Activated CD4-positive, alpha-beta T cell treated with anti-CD3 and anti-CD28 coated beads, Interleukin-2, amount 50 U/mL, for 16 hours (primary cell): ENCODE measurements at regions not wholly inside any gene's neighbourhood (a gene's known extent, or its start where the extent isn't known, plus 50 kb on each side); places are given as distances from the start of the nearest gene placed in this dataset.
"Not testable (repeated sequence)": the region's sequence is repeated elsewhere in the genome, so short reads cannot be mapped to it uniquely, and the experiment has no call there.

Experiments used
- DNase-seq: peaks from one replicate; pipeline ENCODE4 v3.0.0-alpha.2; 2020

DNA sequence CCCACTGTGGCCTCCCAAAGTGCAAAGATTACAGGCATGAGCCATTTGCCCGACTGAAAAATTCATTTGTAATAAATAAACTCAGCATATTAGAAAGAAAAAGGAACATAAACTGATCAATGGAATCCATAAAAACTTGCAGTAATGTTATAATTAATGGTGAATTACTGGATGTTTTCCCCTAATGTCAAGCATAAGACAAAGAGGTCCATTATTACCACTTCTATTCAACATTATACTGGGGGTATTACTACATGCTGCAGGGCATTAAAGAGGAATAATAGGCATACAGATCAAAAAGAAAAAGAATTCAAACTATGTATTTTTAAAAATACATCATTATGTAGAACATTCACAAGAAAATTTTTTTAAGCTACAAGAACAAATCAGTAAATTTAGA lies 926.8 kb downstream of the LRFN5 start:
- no peak for DNase-seq

DNA sequence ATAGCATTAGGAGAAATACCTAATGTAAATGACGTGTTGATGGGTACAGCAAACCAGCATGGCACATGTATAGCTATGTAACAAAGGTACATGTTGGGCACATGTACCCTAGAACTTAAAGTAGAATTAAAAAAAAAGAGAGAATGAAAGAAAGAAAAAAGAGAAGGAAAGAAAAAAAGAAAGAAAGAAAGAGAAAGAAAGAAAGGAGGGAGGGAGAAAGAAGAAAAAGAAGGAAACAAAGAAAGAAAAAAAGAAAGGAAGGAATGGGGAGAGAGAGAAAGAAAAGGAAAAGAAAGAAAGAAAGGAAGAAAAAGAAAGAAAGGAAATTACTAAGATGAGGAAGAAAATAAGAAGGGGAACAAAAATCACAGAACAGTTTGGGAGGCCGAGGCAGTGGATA lies 925.5 kb downstream of the LRFN5 start:
- DNase-seq = no peak

DNA sequence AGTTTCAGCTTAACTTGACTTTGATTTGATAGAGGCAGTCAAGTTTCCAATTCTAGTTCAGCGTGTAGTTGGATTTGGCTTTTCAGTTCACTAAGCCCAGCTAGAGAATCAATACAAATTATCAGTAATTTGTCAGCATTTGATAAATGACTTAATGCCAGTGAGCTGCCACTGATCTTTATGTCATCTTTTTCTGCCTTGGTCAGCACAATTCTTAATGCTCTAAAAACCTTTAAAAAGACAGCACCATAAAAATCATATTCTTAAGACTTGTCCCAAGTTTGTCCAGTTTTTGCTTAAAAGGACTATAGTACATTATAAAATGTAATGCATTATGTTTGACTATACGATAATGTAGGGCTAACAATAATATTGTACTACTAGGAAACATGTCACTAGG lies 920.5 kb downstream of the LRFN5 start:
- no peak for DNase-seq

DNA sequence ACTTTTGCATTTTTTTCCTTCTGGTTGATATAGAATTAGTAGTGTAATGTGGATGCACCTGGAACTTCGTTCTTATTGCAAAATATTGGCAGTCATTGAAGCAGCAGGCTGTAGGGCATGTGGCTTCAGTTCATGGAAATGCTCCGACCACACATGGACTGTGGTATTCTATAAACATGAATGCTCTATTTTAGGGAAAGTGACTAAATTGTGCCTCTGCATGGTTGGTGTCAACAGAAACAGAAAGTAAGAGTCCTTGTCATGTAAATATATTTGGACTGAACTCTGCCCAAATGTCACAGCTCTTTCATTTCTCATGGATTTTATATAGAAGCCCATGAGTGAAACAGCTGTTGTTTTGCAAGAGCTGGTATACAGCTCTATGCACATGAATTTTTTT lies 917.0 kb downstream of the LRFN5 start:
- no peak for DNase-seq

DNA sequence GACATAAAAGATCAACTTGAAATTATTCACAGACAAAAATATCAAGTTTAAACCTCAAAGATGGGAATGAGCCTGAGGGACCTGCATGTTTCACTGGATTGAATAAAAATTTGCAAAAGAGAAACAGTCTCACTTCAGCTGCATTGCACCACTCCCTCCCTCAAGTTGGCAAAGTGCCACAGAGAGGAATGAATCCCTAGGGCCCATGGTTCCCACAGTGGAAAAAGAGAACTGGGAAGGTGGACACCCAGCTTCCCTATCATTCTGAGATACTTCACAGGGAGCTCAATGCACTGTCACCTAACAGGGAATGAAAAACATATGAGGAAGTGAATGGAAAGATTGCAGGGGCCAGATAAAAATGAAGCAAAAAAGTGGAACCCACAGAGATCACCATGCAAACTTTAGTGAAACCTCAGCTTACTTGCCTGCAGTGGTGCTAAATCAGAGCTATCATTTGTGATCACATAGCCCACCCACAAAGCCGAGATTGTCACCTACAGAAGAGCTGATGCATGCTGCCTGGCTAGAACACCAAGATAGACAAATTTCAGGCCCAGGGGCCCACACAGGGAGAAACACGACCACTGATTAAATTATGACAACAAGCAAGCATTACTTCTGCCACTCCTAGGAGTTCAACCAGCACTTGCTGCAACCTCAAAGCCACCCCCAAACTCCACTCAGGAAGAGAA lies 911.3 kb downstream of the LRFN5 start:
- DNase-seq = no peak

DNA sequence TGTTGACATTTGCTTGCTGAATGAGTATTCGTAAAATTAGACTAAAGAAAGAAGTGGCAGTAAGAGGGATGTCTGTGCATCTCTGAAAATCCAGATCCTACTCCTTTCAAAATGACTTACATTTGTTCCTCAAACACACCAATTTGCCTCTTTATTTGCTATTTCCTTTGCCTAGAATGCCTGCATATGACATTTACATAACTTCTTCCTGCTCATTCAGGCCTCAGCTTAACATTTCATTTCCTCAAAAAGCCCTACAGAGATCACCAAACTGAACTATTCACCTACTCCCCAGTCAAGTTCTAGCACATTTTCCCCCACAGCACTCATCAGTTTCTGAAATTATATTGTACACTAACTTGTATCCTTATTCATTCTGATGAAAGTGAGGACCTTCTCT lies 907.2 kb downstream of the LRFN5 start:
- DNase-seq = no peak

DNA sequence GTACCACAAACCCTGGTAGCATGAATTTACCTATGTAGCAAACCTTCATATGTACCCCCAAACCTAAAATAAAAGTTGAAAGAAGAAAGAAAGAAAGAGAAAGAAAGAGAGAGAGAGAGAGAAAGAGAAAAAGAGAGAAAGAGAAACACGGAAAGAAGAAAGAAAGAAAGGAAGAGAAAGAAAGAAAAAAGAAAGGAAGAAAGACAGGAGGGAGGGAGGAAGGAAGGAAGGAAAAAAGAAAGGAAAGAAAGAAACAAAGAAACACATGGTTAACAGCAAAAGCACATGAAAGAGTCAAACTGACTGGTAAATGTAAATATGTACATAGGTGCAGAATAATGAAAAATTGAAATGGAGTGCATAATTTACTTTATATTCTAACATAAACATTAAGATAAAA lies 903.4 kb downstream of the LRFN5 start:
- DNase-seq = no peak

DNA sequence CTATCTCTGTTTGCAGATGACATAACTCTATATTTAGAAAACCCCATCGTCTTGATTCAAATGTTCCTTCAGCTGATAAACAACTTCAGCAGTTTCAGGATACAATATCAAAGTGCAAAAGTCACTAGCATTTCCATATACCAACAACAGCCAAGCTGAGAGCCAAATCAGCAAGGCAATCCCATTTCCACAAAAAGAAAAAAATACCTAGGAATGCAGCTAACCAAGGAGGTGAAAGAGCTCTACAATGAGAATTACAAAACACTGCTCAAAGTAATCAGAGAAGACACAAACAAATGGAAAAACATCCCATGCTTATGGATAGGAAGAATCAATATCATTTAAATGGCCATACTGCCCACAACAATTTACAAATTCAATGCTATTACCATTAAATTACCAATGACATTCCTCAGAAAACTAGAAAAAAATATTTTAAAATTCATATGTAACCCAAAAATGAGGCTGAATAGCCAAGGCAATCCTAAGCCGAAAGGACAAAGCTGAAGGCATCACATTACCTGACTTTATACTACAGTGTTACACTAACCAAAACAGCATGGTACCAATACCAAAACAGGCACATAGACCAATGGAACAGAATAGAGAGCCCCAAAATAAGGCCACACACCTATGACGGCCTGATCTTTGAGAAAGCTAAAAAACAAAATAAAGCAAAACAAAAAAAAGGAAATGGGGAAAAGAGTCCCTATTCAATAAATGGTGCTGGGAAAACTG lies 901.7 kb downstream of the LRFN5 start:
- DNase-seq = no peak

DNA sequence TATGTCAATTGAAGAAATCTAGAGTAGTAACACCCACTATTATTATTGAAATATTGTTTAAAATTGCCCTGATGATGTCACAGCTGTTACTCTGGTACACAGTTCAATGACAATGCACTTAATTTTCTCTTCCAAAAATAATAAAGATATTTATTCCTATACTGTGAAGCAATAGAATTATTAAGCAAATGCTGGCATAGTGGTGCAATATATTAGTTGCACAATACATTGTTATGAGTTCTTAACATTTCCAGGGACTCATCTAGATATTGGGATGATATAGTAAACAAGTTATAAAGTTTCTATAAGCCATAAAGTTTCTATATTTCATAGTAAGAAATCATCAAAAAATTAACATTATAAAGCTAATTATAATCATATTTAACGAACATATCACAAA lies 897.8 kb downstream of the LRFN5 start:
- no peak for DNase-seq

DNA sequence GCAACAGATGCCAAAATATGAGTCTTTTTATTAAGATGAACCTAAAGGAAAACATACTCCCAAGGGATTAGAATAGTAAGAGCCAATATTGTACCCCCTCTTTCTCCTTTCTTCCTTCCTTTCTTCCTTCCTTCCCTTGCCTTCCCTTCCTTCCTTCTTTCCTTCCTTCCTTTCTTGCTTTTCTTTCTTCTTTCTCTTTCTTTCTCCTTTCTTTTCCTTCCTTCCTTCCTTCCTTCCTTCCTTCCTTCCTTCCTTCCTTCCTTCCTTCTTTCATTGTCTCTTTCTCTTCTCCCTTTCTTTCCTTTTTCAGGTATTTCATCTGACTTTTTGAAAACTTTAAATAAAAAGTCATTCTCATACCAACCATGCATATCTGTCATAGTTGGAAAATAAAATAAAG lies 892.5 kb downstream of the LRFN5 start:
- DNase-seq = no peak

DNA sequence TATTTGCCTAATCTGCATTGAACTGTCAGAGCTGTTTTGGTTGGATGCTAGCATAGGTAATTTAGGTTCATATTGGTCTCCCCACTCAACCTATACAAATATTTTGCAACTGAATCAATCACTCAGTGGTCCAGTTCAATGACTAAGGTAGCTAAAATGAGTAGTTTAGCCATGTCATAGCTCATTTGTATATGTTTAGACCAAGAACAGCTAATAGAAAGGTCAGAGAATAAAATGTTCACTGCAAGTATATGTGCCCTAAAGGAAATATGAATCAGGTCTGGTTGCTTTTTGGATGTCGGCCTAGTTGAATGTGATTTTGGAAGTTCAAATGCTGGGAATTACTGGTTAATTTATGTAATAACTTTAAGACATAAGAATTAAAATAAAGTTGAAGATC lies 883.9 kb downstream of the LRFN5 start:
- no peak for DNase-seq

DNA sequence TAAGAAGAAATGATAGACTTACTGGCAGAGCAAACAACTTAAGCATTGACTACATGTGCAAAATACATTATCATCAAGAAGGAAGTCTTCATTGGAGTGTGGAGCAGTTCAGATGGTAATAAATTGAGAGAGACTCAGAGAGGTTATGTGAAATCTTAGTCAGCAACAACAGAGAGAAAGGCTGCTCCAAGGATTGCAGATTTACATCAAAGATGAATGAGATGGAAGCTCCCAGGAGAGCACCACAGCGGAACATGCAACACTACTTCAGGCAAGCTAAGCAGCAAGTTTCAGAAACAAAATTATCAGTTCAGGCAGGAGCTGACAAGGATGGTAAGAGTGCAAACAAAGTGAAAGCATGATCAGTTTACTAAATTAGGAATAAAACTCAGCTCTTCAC lies 882.3 kb downstream of the LRFN5 start:
- no peak for DNase-seq

DNA sequence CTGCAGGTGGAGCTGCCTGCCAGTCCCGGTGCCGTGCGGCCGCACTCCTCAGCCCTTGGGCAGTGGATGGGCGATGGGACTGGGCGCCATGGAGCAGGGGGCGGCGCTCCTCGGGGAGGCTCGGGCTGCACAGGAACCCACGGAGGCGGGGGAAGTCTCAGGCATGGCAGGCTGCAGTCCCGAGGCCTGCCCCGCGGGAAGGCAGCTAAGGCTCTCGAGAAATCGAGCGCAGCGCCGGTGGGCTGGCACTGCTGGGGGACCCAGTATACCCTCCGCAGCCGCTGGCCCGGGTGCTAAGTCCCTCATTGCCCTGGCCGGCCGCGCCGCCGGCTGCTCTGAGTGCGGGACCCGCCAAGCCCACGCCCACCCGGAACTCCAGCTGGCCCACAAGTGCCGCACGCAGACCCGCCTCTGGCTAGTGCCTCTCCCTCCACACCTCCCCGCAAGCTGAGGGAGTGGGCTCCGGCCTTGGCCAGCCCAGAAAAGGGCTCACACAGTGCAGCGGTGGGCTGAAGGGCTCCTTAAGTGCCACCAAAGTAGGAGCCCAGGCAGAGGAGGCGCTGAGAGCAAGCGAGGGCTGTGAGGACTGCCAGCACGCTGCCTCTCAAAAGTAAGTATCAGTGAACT lies 875.8 kb downstream of the LRFN5 start:
- DNase-seq = not testable (repeated sequence)

DNA sequence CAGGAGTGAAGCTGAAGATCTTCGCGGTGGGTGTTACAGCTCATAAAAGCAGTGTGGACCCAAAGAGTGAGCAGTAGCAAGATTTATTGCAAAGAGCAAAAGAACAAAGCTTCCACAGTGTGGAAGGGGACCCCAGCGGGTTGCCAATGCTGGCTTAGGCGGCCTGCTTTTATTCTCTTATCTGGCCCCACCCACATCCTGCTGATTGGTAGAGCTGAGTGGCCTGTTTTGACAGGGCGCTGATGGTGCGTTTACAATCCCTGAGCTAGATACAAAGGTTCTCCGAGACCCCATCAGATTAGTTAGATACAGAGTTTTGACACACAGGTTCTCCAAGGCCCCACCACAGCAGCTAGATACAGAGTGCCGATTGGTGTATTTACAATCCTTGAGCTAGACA lies 875.0 kb downstream of the LRFN5 start:
- DNase-seq = not testable (repeated sequence)

DNA sequence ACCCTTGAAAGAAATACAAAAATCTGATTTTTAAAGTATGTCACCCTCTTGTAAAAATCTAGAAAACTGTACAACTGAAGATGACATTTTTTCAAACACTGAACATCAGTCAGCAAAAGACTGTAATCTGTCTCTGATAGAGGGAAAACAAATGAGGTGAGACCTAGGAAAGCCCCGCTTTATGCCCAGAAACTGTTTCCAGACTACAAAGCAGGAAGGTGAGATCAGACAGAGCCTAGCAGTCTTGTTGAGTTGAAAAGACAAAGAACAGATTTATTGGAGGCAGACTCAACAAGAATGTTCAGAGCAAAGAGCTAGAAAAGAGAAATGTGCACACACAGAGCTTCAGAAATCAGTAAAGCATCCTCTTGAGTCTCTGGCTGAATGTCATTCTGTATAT lies 873.6 kb downstream of the LRFN5 start:
- DNase-seq = no peak

DNA sequence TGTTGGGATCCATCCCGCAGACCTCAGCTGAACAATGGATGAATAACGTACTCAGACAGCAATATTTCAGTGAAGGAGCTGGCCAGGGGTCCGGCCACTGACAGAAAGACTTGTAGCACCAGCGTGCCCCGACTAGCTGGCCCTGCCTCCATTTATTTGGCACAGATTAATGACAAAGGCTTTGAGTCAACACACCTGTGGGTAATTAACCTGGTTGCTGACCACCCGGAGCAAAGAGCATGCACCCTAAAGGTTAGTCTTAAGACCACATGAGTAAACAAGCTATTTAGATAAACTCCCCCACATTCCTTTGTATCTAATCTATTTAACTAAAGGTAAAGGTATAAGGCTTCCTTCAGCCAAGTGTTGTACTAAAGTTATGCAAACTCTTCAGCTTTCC lies 868.6 kb downstream of the LRFN5 start:
- no peak for DNase-seq

DNA sequence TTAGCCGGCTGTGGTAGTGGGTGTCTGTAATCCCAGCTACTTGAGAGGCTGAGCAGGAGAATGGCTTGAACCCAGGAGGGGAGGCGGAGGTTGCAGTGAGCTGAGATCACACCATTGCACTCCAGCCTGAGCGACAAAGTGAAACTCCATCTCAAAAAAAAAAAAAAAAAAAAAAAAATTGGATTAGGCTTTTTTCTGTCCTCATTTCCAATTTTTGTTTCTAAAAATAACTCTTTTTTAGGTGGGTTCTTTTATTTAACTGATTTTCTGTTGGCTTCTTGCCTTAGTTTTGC lies 863.7 kb downstream of the LRFN5 start:
- DNase-seq = no peak

DNA sequence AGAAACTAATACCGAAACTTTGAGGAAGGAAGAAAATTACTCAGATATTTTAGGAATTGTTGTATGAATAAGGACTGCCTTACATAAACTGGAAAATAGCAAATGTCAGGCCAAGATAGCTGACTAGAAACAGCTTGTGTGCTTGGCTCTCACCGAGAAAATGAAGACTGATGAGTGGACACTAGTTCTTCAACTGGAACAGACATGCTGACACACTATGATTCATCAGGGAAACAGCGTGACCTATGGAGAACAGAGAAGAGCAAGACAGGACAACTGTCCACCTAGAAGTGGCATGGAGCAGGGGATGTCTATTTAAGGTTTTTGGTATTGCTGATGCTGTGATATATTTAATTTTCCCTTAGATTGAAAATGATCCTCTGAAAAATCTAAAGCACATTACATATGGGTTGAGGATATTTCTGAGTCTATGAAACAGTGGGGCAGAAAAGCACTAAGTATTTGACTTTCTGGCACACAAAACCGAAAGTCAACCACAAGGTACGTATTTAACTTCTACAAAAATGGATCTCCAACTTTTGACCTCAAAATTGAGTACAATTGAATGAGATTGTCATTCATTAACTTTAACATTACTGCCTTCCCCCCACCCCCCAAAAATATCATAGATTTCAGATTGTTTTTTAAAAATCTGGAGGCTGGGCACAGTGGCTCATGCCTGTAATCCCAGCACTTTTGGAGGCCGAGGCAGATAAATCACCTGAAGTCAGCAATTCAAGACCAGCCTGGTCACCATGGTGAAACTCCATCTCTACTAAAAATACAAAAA lies 863.2 kb downstream of the LRFN5 start:
- DNase-seq = no peak

DNA sequence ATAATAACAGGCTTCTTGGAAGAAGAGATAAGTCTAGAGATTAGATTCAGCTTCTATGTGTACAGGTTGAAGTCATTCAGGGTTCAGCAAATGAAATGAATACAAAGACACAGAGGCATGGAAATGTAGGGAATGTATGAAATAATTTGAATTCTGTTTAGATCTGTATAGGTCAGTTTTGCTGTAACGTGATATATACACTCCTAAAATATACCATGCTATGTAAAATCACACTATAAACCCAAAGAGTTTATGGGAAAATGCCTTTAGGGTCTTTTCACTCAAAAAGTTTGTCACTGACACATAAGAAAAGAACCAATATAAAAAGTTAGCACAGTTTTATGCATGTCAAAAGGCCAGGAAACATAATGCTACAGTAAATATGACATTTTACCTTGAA lies 854.0 kb downstream of the LRFN5 start:
- DNase-seq = no peak

DNA sequence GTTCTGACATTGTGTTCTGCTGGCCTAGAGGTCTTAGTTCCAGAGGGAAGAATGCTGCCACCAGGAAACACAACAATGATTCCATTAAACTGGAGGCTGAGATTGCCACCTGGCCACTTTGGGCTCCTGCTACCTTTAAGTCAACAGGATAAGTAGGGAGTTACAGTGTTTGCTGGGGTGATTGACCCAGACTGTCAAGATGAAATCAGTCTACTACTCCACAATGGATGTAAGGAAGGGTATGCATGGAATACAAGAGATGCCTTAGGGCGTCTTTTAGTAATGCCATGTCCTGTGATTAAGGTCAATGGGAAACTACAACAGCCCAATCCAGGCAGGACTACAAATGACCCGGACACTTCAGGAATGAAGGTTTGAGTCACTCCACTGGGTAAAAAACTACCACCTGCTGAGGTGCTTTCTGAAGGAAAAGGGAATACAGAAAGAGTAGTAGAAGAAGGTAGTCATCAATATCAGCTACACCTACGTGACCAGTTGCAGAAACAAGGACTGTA lies 852.6 kb downstream of the LRFN5 start:
- DNase-seq = no peak

DNA sequence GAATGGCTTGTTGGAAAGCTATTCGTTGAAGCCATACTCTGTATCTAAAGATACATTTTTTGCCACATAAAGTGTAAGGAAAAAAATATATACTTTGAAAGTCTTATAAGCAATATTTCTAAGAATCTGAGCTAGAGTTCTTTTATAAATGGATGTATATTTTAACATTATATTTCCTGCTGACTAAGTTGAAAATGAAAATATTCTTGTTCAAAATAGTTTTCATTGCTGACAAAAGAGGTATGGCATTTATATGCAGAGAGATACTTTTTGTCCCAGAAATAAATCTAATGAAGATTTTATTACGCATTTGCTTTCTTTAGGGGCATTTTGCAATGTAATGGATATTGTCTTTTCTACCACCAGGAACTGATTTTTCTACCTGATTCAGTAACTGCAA lies 834.9 kb downstream of the LRFN5 start:
- DNase-seq = no peak

DNA sequence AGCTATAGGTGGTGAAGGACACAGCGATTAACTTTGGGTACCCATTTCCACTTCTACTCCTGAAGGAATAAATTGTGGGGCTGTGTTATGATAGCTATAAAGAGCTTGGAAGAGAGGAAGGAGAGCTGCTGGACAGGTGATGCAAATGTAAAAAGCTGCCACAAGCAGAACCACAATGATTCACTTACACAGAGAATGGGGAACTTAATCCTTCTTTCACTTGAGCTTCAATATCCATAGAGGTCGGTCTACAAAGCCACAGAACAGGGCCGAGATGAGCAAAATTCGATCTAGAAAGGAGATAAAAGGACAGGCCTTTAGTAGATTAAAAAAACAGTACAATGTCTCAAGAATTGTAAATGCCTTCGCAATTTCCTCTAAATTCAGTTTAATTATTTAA lies 831.1 kb downstream of the LRFN5 start:
- DNase-seq = no peak

DNA sequence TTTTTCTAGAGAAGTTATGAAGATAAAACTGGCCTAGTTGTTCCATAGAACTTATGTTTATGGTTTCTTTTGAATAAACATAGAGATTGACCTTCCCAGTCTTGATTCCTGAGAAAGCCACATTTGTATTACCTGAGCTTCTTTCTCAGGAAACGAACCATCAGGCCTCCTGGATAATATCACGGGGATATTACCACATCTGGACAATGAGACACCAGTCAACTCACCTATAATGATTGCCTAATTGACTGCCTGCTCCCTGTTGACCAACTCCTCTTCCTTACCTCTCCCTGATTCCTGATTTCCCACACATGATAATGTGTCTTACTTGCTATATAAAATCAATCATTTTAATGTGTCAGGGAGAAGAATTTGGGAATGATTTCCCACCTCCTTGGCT lies 822.7 kb downstream of the LRFN5 start:
- no peak for DNase-seq

DNA sequence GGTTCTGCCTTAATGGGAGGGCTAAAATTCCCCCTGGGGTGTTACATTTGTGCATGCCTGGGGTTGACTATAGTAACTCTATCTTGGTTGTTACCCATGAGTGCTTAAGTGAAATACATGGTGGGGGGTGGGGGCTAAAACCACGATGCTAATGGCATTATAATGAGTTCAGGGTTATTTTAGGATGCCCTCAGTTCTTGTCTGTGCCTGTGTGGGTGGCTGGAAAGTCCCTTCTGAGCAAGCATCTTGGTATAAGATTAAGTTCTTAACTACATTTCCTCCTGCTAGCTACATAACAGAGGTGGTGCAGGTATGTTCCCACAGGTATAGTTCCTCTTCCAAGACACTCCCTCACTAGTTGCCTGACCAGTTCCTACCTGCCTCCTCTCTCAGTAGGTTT lies 822.3 kb downstream of the LRFN5 start:
- no peak for DNase-seq
